DOHH2 (cell line): ENCODE measurements at regions not wholly inside any gene's neighbourhood (a gene's known extent, or its start where the extent isn't known, plus 50 kb on each side); places are given as distances from the start of the nearest gene placed in this dataset.

Experiments
- EZH2phosphoT487 ChIP-seq: fragments of 200-600 bp; sonication (generic); IDR thresholded peaks from 2 replicates; pipeline ENCODE4 v1.6.1; 2017; ENCODE audit warnings: borderline replicate concordance, mild to moderate bottlenecking, antibody characterized with exemption, low read length, moderate library complexity, mixed read lengths
- TF ChIP-seq, protein P1 (sequence below): fragments of 200-600 bp; sonication (generic); IDR thresholded peaks from one replicate; pipeline ENCODE4 v1.5.1; 2014; ENCODE audit warnings: antibody characterized with exemption, mild to moderate bottlenecking, low read depth, low read length; ENCODE audit not compliant: poor library complexity, severe bottlenecking

DNA sequence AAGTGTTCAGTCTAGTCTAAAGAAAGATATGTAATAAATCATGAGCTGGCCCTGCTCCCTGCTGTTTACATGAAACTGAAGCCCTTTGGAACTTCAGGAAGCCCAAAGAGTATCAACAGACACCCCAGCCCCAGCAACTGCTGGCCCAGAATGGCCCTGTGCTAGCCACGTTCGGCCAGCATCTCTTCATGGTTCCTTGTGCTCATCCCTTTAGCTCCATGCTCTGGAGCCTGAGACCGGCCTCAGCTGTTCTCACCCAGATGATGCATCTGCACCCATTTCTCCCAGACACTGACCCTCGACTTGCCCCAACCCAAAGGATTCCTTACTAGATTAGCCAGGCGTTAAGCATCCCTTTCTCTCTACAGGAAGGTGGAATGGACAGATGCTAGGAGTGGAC, 207.3 kb downstream of the HS3ST3B1 start:
- TF ChIP-seq, protein P1, sequence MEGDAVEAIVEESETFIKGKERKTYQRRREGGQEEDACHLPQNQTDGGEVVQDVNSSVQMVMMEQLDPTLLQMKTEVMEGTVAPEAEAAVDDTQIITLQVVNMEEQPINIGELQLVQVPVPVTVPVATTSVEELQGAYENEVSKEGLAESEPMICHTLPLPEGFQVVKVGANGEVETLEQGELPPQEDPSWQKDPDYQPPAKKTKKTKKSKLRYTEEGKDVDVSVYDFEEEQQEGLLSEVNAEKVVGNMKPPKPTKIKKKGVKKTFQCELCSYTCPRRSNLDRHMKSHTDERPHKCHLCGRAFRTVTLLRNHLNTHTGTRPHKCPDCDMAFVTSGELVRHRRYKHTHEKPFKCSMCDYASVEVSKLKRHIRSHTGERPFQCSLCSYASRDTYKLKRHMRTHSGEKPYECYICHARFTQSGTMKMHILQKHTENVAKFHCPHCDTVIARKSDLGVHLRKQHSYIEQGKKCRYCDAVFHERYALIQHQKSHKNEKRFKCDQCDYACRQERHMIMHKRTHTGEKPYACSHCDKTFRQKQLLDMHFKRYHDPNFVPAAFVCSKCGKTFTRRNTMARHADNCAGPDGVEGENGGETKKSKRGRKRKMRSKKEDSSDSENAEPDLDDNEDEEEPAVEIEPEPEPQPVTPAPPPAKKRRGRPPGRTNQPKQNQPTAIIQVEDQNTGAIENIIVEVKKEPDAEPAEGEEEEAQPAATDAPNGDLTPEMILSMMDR = no peak
- no peak for TF ChIP-seq EZH2phosphoT487
